HepG2 (cell line): ENCODE measurements at regions not wholly inside any gene's neighbourhood (a gene's known extent, or its start where the extent isn't known, plus 50 kb on each side); places are given as distances from the start of the nearest gene placed in this dataset.

Experiments used
- BCLAF1 ChIP-seq: fragments of 450-650 bp; IDR thresholded peaks from 2 replicates; pipeline ENCODE4 v1.6.1; 2017; ENCODE audit warnings: mild to moderate bottlenecking
- CCDC6 ChIP-seq: sonication (generic); formaldehyde crosslinking; IDR thresholded peaks from 2 replicates; pipeline ENCODE4 v1.8.1; 2022; ENCODE audit warnings: mild to moderate bottlenecking, missing genetic modification reagents, moderate library complexity
- CEBPB ChIP-seq: IDR thresholded peaks from 2 replicates; pipeline ENCODE4 v1.6.1; 2011; ENCODE audit warnings: low read depth, low read length, improper control_type of control experiment, borderline replicate concordance
- CREB1 ChIP-seq, 2 experiments: fragments of 450-650 bp in 1 of 2; IDR thresholded peaks; 2 replicates each; pipeline ENCODE4 v1.6.1; 2016 to 2017; ENCODE audit warnings: control low read depth in 1 of 2, mild to moderate bottlenecking in 1 of 2, missing compliant biosample characterization in 1 of 2, missing genetic modification characterization in 1 of 2
- CSRNP1 ChIP-seq: sonication (generic); formaldehyde crosslinking; IDR thresholded peaks from 2 replicates; pipeline ENCODE4 v1.8.1; 2023; ENCODE audit warnings: mild to moderate bottlenecking, missing genetic modification reagents
- CTCF ChIP-seq: sonication (generic); formaldehyde crosslinking; IDR thresholded peaks from 2 replicates; pipeline ENCODE4 v1.5.0; 2020; ENCODE audit warnings: mild to moderate bottlenecking, missing genetic modification reagents, moderate library complexity
- HDAC6 ChIP-seq: fragments of 200-600 bp; sonication (generic); IDR thresholded peaks from 2 replicates; pipeline ENCODE4 v1.7.0; 2017; ENCODE audit warnings: mild to moderate bottlenecking, antibody characterized with exemption, low read length, low read depth
- PBX2 ChIP-seq: IDR thresholded peaks from 2 replicates; pipeline ENCODE4 v1.6.1; 2016; ENCODE audit warnings: control low read depth
- PHF5A ChIP-seq: IDR thresholded peaks from one replicate; pipeline ENCODE4 v1.6.1; 2018; ENCODE audit warnings: low read depth, missing genetic modification reagents; ENCODE audit not compliant: unreplicated experiment
- POLR2A ChIP-seq, 2 experiments: IDR thresholded peaks; 2 replicates each; pipeline ENCODE4 v1.6.1; 2011; ENCODE audit warnings: low read depth in 2 of 2, low read length in 2 of 2, mild to moderate bottlenecking in 1 of 2, moderate library complexity in 1 of 2; ENCODE audit not compliant: insufficient read depth in 1 of 2
- SUZ12 ChIP-seq: fragments of 150-350 bp; IDR thresholded peaks from 2 replicates; pipeline ENCODE4 v1.6.1; 2014; ENCODE audit warnings: low read depth, low read length
- TCF7 ChIP-seq: sonication (generic); IDR thresholded peaks from 2 replicates; pipeline ENCODE4 v1.6.1; 2016; ENCODE audit warnings: antibody characterized with exemption, low read depth

GRCh38 chr1:194339471-194339870, 1153.1 kb upstream of the B3GALT2 start:
- no peak for TF ChIP-seq SUZ12
- no peak for TF ChIP-seq BCLAF1
- TF ChIP-seq TCF7: no peak
- no peak for TF ChIP-seq POLR2A (IDR thresholded peaks at IDR 0.05; ENCODE audit: insufficient read depth in 1 of 2, low read depth in 2 of 2, low read length in 2 of 2)
- no peak for TF ChIP-seq CTCF (CRISPR knock-in tag)
- no peak for TF ChIP-seq CCDC6 (CRISPR knock-in tag)
- no peak for TF ChIP-seq HDAC6
- no peak for TF ChIP-seq PHF5A
- no peak for TF ChIP-seq CEBPB
- no peak for TF ChIP-seq CREB1 (IDR thresholded peaks at IDR 0.05)
- TF ChIP-seq CREB1 (CRISPR knock-in tag; IDR thresholded peaks at IDR 0.05): no peak
- TF ChIP-seq PBX2 (CRISPR knock-in tag): no peak
- TF ChIP-seq CSRNP1: no peak
